ENCODE measurements at regions not wholly inside any gene's neighbourhood (a gene's known extent, or its start where the extent isn't known, plus 50 kb on each side); places are given as distances from the start of the nearest gene placed in this dataset.
"Not testable (repeated sequence)": the region's sequence is repeated elsewhere in the genome, so short reads cannot be mapped to it uniquely, and the experiment has no call there.

- Histone ChIP-seq H3K27ac (ENCODE audit: low read length) (no peak overlapping the region), H3K9ac (ENCODE audit: low read length) (no peak overlapping the region), H3K9me3 (ENCODE audit: insufficient read depth, low read length) (no peaks in the 10 kb centered on the region), H4K20me1 (ENCODE audit: insufficient read depth, low read length) (no peaks in the 10 kb centered on the region), H3K4me2 (ENCODE audit: low read length) (no peak overlapping the region), H2AFZ (ENCODE audit: low read depth, low read length) (no peak overlapping the region), H3K27me3 (ENCODE audit: low read depth, low read length) (no peaks in the 10 kb centered on the region), H3K36me3 (replicated peaks; ENCODE audit: low read depth, low read length) (no peaks in the 10 kb centered on the region), H3K79me2 (ENCODE audit: low read length) (no peaks in the 10 kb centered on the region), H3K4me3 (ENCODE audit: low read length) (no peak overlapping the region), H3K4me1 (ENCODE audit: low read length) (no peaks in the 10 kb centered on the region)
- TF ChIP-seq CTCF (IDR thresholded peaks at IDR 0.05; ENCODE audit: low read depth, low read length) (no peak), EZH2phosphoT487 (IDR thresholded peaks at IDR 0.05; ENCODE audit: low read depth) (no peak)
Observed at GRCh38 chr3:11906407-11906806, 59.7 kb upstream of the TAMM41 start.

GRCh38 chr3:11907667-11908660, 61.3 kb upstream of the TAMM41 start:
- no peak overlapping the region for H3K4me3 ChIP-seq (ENCODE audit: low read length)
- H3K4me1 ChIP-seq (ENCODE audit: low read length) = no peaks in the 10 kb centered on the region
- H3K27me3 ChIP-seq (ENCODE audit: low read depth, low read length) = no peaks in the 10 kb centered on the region
- no peak for TF ChIP-seq CTCF (IDR thresholded peaks at IDR 0.05; ENCODE audit: low read depth, low read length)
- TF ChIP-seq EZH2phosphoT487 (IDR thresholded peaks at IDR 0.05; ENCODE audit: low read depth) = no peak
- H3K27ac ChIP-seq (ENCODE audit: low read length) = no peak overlapping the region
- no peak overlapping the region for H3K9ac ChIP-seq (ENCODE audit: low read length)
- no peaks in the 10 kb centered on the region for H3K79me2 ChIP-seq (ENCODE audit: low read length)
- no peak overlapping the region for H2AFZ ChIP-seq (ENCODE audit: low read depth, low read length)
- H3K9me3 ChIP-seq (ENCODE audit: insufficient read depth, low read length) = no peaks in the 10 kb centered on the region
- H3K36me3 ChIP-seq (replicated peaks; ENCODE audit: low read depth, low read length) = no peaks in the 10 kb centered on the region
- H3K4me2 ChIP-seq (ENCODE audit: low read length) = no peak overlapping the region
- H4K20me1 ChIP-seq (ENCODE audit: insufficient read depth, low read length) = no peaks in the 10 kb centered on the region

- Histone ChIP-seq H3K27me3 (ENCODE audit: low read depth, low read length) (no peaks in the 10 kb centered on the region), H3K4me2 (ENCODE audit: low read length) (no peak overlapping the region), H3K4me3 (ENCODE audit: low read length) (no peak overlapping the region), H3K79me2 (ENCODE audit: low read length) (no peaks in the 10 kb centered on the region), H3K27ac (ENCODE audit: low read length) (no peak overlapping the region), H3K4me1 (ENCODE audit: low read length) (no peaks in the 10 kb centered on the region), H3K9ac (ENCODE audit: low read length) (no peak overlapping the region), H3K36me3 (replicated peaks; ENCODE audit: low read depth, low read length) (no peaks in the 10 kb centered on the region), H3K9me3 (ENCODE audit: insufficient read depth, low read length) (no peaks in the 10 kb centered on the region), H4K20me1 (ENCODE audit: insufficient read depth, low read length) (no peaks in the 10 kb centered on the region), H2AFZ (ENCODE audit: low read depth, low read length) (no peak overlapping the region)
- TF ChIP-seq EZH2phosphoT487 (IDR thresholded peaks at IDR 0.05; ENCODE audit: low read depth) (no peak), CTCF (IDR thresholded peaks at IDR 0.05; ENCODE audit: low read depth, low read length) (no peak)
Observed at GRCh38 chr3:11908981-11909698, 62.5 kb upstream of the TAMM41 start.

- Histone ChIP-seq H3K27ac (ENCODE audit: low read length) (no peak overlapping the region), H3K4me2 (ENCODE audit: low read length) (no peak overlapping the region), H4K20me1 (ENCODE audit: insufficient read depth, low read length) (no peaks in the 10 kb centered on the region), H3K9me3 (ENCODE audit: insufficient read depth, low read length) (no peaks in the 10 kb centered on the region), H3K4me3 (ENCODE audit: low read length) (no peak overlapping the region), H3K9ac (ENCODE audit: low read length) (no peak overlapping the region), H3K79me2 (ENCODE audit: low read length) (no peaks in the 10 kb centered on the region), H3K27me3 (ENCODE audit: low read depth, low read length) (no peaks in the 10 kb centered on the region), H3K4me1 (ENCODE audit: low read length) (no peaks in the 10 kb centered on the region), H3K36me3 (replicated peaks; ENCODE audit: low read depth, low read length) (no peaks in the 10 kb centered on the region), H2AFZ (ENCODE audit: low read depth, low read length) (no peak overlapping the region)
- TF ChIP-seq EZH2phosphoT487 (IDR thresholded peaks at IDR 0.05; ENCODE audit: low read depth) (no peak), CTCF (IDR thresholded peaks at IDR 0.05; ENCODE audit: low read depth, low read length) (no peak)
Observed at GRCh38 chr3:11909726-11910125, 63.0 kb upstream of the TAMM41 start.

- H3K79me2 ChIP-seq (ENCODE audit: low read length); H3K27ac ChIP-seq (ENCODE audit: low read length); H2AFZ ChIP-seq (ENCODE audit: low read depth, low read length); H3K27me3 ChIP-seq (ENCODE audit: low read depth, low read length); H3K9ac ChIP-seq (ENCODE audit: low read length); H4K20me1 ChIP-seq (ENCODE audit: insufficient read depth, low read length); H3K4me1 ChIP-seq (ENCODE audit: low read length); H3K4me2 ChIP-seq (ENCODE audit: low read length); H3K36me3 ChIP-seq (replicated peaks; ENCODE audit: low read depth, low read length); H3K4me3 ChIP-seq (ENCODE audit: low read length); H3K9me3 ChIP-seq (ENCODE audit: insufficient read depth, low read length): not testable (repeated sequence)
Observed at GRCh38 chr3:11910216-11910930, 63.7 kb upstream of the TAMM41 start.
